CD14-positive monocyte (primary cell): ENCODE measurements at regions not wholly inside any gene's neighbourhood (a gene's known extent, or its start where the extent isn't known, plus 50 kb on each side); places are given as distances from the start of the nearest gene placed in this dataset.

Experiments used
- DNase-seq, 3 donors: peaks; one replicate each; pipeline ENCODE4 v3.0.0-alpha.2; 2011 to 2022
- H2AFZ ChIP-seq: 2 replicates; pipeline ENCODE4 v1.6.0; 2012; ENCODE audit warnings: mild to moderate bottlenecking, low read depth, low read length, inconsistent platforms; ENCODE audit not compliant: insufficient read depth, poor library complexity, severe bottlenecking
- H3K27ac ChIP-seq, 2 donors: 1 replicate in 1 of 2; 2 replicates in 1 of 2; pipeline ENCODE4 v1.5.1; 2012 to 2013; ENCODE audit warnings: low read length in 2 of 2, control low read depth in 1 of 2, inconsistent platforms in 1 of 2, low read depth in 1 of 2, mild to moderate bottlenecking in 1 of 2
- H3K27me3 ChIP-seq, 2 donors: one replicate each; pipeline versions ENCODE4 v1.6.0 to v1.6.1; 2011 to 2013; ENCODE audit warnings: low read length in 2 of 2; ENCODE audit not compliant: control insufficient read depth in 2 of 2, insufficient read depth in 2 of 2
- H3K36me3 ChIP-seq, 2 donors: replicated peaks in 1 of 2; 1 replicate in 1 of 2; 2 replicates in 1 of 2; pipeline versions ENCODE4 v1.5.1 to v1.6.1; 2012 to 2013; ENCODE audit warnings: low read length in 2 of 2, control low read depth in 1 of 2, inconsistent platforms in 1 of 2, mild to moderate bottlenecking in 1 of 2; ENCODE audit not compliant: insufficient read depth in 2 of 2, control insufficient read depth in 1 of 2
- H3K4me1 ChIP-seq, 2 donors: 1 replicate in 1 of 2; 2 replicates in 1 of 2; pipeline versions ENCODE4 v1.5.1 to v1.6.1; 2012 to 2013; ENCODE audit warnings: low read length in 2 of 2, control low read depth in 1 of 2, inconsistent platforms in 1 of 2, mild to moderate bottlenecking in 1 of 2, moderate library complexity in 1 of 2; ENCODE audit not compliant: insufficient read depth in 2 of 2, control insufficient read depth in 1 of 2
- H3K4me2 ChIP-seq: replicated peaks from 2 replicates; pipeline ENCODE3; 2012; ENCODE audit warnings: low read length, moderate library complexity, mild to moderate bottlenecking; ENCODE audit not compliant: poor library complexity, severe bottlenecking; ENCODE audit errors: extremely low read depth
- H3K4me3 ChIP-seq, 3 experiments: fragments of 200-600 bp in 1 of 3; sonication (generic) in 1 of 3; replicated peaks in 1 of 3; 1 replicate in 2 of 3; 2 replicates in 1 of 3; pipeline ENCODE4 v1.5.1; 2011 to 2013; ENCODE audit warnings: low read length in 3 of 3, mild to moderate bottlenecking in 3 of 3, control low read depth in 2 of 3, low read depth in 2 of 3, inconsistent platforms in 1 of 3, moderate library complexity in 1 of 3
- H3K79me2 ChIP-seq: 2 replicates; pipeline ENCODE4 v1.6.0; 2012; ENCODE audit warnings: mild to moderate bottlenecking, control low read depth, inconsistent platforms, low read length, moderate library complexity; ENCODE audit not compliant: insufficient read depth
- H3K9ac ChIP-seq: 2 replicates; pipeline ENCODE4 v1.6.0; 2017; ENCODE audit warnings: low read length, mild to moderate bottlenecking; ENCODE audit not compliant: insufficient read depth, poor library complexity, severe bottlenecking
- H3K9me3 ChIP-seq, 2 donors: replicated peaks in 1 of 2; 1 replicate in 1 of 2; 2 replicates in 1 of 2; pipeline versions ENCODE4 v1.5.1 to v1.6.1; 2012 to 2013; ENCODE audit warnings: low read length in 2 of 2, control low read depth in 1 of 2; ENCODE audit not compliant: control insufficient read depth in 1 of 2, insufficient read depth in 1 of 2
- H4K20me1 ChIP-seq: 2 replicates; pipeline ENCODE4 v1.6.0; 2012; ENCODE audit warnings: mild to moderate bottlenecking, low read length, control low read depth, moderate library complexity; ENCODE audit not compliant: insufficient read depth
- H3K27ac Mint-ChIP-seq, 7 donors: one replicate each; pipeline ENCODE4 v1.8.0; 2020; ENCODE audit warnings: mild to moderate bottlenecking in 7 of 7, mixed read lengths in 7 of 7, moderate library complexity in 6 of 7, inconsistent platforms in 2 of 7
- H3K27me3 Mint-ChIP-seq, 3 donors: one replicate each; pipeline ENCODE4 v1.8.0; 2021 to 2022; ENCODE audit warnings: low read depth in 3 of 3, mild to moderate bottlenecking in 3 of 3, mixed read lengths in 3 of 3, moderate library complexity in 3 of 3, inconsistent platforms in 1 of 3
- H3K36me3 Mint-ChIP-seq, 2 donors: one replicate each; pipeline ENCODE4 v1.8.0; 2020; ENCODE audit warnings: mixed read lengths in 2 of 2, inconsistent platforms in 1 of 2, mild to moderate bottlenecking in 1 of 2
- H3K4me1 Mint-ChIP-seq: one replicate; pipeline ENCODE4 v1.8.0; 2020; ENCODE audit warnings: mild to moderate bottlenecking, mixed read lengths
- H3K4me3 Mint-ChIP-seq, 2 donors: one replicate each; pipeline ENCODE4 v1.8.0; 2020; ENCODE audit warnings: mild to moderate bottlenecking in 2 of 2, mixed read lengths in 2 of 2, moderate library complexity in 1 of 2
- H3K9me3 Mint-ChIP-seq, 7 donors: one replicate each; pipeline ENCODE4 v1.8.0; 2020 to 2022; ENCODE audit warnings: mixed read lengths in 7 of 7, mild to moderate bottlenecking in 6 of 7, moderate library complexity in 6 of 7, inconsistent platforms in 2 of 7
- WGBS: methylation state at CpG from one replicate; pipeline ENCODE4 v1.1.5; 2013; ENCODE audit warnings: missing lambda C conversion rate; ENCODE audit not compliant: insufficient coverage; 5-methylcytosine and 5-hydroxymethylcytosine counted together
- intact Hi-C, 2 donors: fragments of 100-400 bp; cut with micrococcal nuclease; formaldehyde crosslinking; loops; one replicate each; pipeline versions ENCODE4 v1.15.0 to v1.15.1; 2023
- TF ChIP-seq, protein P1 (sequence below): fragments of 200-600 bp; IDR thresholded peaks from one replicate; pipeline ENCODE4 v1.8.0; 2022; ENCODE audit warnings: antibody characterized with exemption, mild to moderate bottlenecking

DNA sequence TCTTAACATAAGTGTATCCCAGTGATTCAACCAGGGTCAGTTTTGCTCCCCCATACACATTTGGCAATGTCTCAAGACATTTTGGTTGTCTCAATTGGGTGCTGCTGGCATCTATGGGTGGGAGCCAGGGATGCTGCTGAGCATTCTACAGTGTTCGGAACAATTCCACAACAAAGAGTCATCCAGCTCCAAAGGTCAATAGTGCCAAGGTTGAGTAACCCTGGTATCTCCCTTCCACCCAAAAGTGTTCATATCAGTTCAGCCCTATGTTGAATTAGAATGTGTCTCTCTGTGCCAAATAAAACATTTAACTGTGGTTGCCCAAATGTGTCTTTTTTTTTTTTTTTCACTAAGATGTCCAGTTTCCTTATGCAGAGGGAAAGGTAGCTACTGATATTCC, 129.4 kb upstream of the RAI2 start:
- Histone ChIP-seq H3K27ac (no peak overlapping the region), H3K27me3 (no peaks in the 10 kb centered on the region), H4K20me1 (no peaks in the 10 kb centered on the region), H3K4me1 (no peaks in the 10 kb centered on the region), H3K4me3 (no peak overlapping the region), H3K79me2 (no peaks in the 10 kb centered on the region), H2AFZ (no peak overlapping the region), H3K4me2 (no peak overlapping the region), H3K9me3 (no peaks in the 10 kb centered on the region), H3K36me3 (no peaks in the 10 kb centered on the region), H3K9ac (no peak overlapping the region)
- Mint-ChIP-seq H3K36me3 (no peaks in the 10 kb centered on the region), H3K9me3 (peaks cover 0 to 5% (median 0%) of the 10 kb centered on the region in 7 donors), H3K27ac (no peak overlapping the region), H3K4me1 (no peaks in the 10 kb centered on the region), H3K4me3 (no peak overlapping the region), H3K27me3 (peaks cover 0 to 4% (median 0%) of the 10 kb centered on the region in 3 donors)
- intact Hi-C loops = no loop called here
- no CpG with 5 or more reads among the region's 1 CpG for WGBS
- TF ChIP-seq, protein P1, sequence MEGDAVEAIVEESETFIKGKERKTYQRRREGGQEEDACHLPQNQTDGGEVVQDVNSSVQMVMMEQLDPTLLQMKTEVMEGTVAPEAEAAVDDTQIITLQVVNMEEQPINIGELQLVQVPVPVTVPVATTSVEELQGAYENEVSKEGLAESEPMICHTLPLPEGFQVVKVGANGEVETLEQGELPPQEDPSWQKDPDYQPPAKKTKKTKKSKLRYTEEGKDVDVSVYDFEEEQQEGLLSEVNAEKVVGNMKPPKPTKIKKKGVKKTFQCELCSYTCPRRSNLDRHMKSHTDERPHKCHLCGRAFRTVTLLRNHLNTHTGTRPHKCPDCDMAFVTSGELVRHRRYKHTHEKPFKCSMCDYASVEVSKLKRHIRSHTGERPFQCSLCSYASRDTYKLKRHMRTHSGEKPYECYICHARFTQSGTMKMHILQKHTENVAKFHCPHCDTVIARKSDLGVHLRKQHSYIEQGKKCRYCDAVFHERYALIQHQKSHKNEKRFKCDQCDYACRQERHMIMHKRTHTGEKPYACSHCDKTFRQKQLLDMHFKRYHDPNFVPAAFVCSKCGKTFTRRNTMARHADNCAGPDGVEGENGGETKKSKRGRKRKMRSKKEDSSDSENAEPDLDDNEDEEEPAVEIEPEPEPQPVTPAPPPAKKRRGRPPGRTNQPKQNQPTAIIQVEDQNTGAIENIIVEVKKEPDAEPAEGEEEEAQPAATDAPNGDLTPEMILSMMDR = no peak
- DNase-seq = no peak

DNA sequence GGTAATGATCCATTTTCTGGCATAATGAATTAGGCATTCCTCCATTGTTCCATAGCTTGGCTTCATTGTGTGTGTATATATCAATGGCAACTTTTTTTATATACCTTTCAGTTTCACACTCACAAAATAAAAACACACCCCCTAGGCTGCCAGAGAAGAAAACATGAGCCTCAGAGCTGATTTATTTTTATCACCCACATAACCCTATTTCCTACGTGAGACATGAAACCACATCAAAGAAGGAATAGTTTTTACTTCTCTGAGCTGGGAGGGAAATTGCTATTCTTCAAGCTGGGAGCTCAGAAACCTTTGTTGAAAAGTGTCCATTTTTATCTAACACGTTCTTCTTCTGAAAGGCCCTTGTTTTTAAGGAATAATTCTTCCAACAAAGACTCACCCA, 126.7 kb upstream of the RAI2 start:
- Histone ChIP-seq H3K36me3 (no peaks in the 10 kb centered on the region), H3K9ac (no peak overlapping the region), H3K27me3 (no peaks in the 10 kb centered on the region), H3K4me2 (no peak overlapping the region), H3K79me2 (no peaks in the 10 kb centered on the region), H3K4me3 (no peak overlapping the region), H3K27ac (no peak overlapping the region), H3K9me3 (no peaks in the 10 kb centered on the region), H4K20me1 (no peaks in the 10 kb centered on the region), H3K4me1 (no peaks in the 10 kb centered on the region), H2AFZ (no peak overlapping the region)
- Mint-ChIP-seq H3K9me3 (peaks cover 0 to 7% (median 5%) of the 10 kb centered on the region in 7 donors), H3K4me1 (no peaks in the 10 kb centered on the region), H3K36me3 (no peaks in the 10 kb centered on the region), H3K27ac (no peak overlapping the region), H3K27me3 (peaks cover 0 to 6% (median 0%) of the 10 kb centered on the region in 3 donors), H3K4me3 (no peak overlapping the region)
- no CpG with 5 or more reads among the region's 2 CpGs for WGBS
- TF ChIP-seq, protein P1 = no peak
- DNase-seq = no peak
- intact Hi-C loops = no loop called here
